H1 (cell line): ENCODE measurements at regions not wholly inside any gene's neighbourhood (a gene's known extent, or its start where the extent isn't known, plus 50 kb on each side); places are given as distances from the start of the nearest gene placed in this dataset.

Source experiments
- KDM5A ChIP-seq: fragments of 200-600 bp; IDR thresholded peaks from 2 replicates; pipeline ENCODE4 v1.7.1; 2012; ENCODE audit warnings: mild to moderate bottlenecking, low read length, inconsistent platforms, mixed read lengths
- SIN3A ChIP-seq, 2 experiments: IDR thresholded peaks in 1 of 2; conservative IDR thresholded peaks in 1 of 2; 2 replicates each; pipeline ENCODE4 v1.6.1; 2011 to 2012; ENCODE audit warnings: low read length in 2 of 2, improper control_type of control experiment in 1 of 2, low read depth in 1 of 2, mild to moderate bottlenecking in 1 of 2
- TAF7 ChIP-seq: optimal IDR thresholded peaks from 2 replicates; pipeline ENCODE3; 2011; ENCODE audit warnings: low read depth, mild to moderate bottlenecking, inconsistent platforms, low read length, moderate library complexity, borderline replicate concordance
- USF2 ChIP-seq: IDR thresholded peaks from 2 replicates; pipeline ENCODE4 v1.6.1; 2011; ENCODE audit warnings: low read length, improper control_type of control experiment

- no peak for TF ChIP-seq USF2
- no peak for TF ChIP-seq SIN3A (conservative IDR thresholded peaks at IDR 0.05 in 1 of 2, IDR thresholded peaks at IDR 0.05 in 1 of 2; ENCODE audit: low read depth in 1 of 2, low read length in 2 of 2)
- no peak for TF ChIP-seq KDM5A
- no peak for TF ChIP-seq TAF7
- TF ChIP-seq, all 59 proteins: peak for 0
Observed at GRCh38 chr1:224059897-224060427, 53.9 kb upstream of the FBXO28 start (continued).
